ENCODE measurements at regions not wholly inside any gene's neighbourhood (a gene's known extent, or its start where the extent isn't known, plus 50 kb on each side); places are given as distances from the start of the nearest gene placed in this dataset.

DNA sequence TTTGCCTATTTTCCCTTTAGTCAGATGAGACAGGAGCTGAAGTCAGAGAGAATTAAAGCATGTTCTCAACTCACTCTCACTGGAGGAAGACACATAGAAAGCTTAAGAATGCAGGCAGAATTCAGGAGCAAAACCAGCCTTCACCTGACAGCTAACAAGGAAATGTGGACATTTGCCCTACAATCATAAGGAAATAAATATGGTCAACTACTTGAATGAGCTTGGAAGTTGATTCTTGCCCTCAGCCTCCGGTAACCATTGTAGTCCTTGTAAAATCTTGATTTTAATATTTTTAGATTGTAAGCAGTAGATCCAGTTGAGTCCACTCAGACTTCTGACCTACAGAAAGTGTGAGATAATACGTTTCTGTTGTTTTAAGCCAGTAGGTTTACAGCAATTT, 752.5 kb upstream of the ZWINT start:
- Mint-ChIP-seq H3K4me3 (no peak overlapping the region), H3K27ac (no peak overlapping the region), H3K27me3 (no peaks in the 10 kb centered on the region), H3K9me3 (no peaks in the 10 kb centered on the region), H3K36me3 (ENCODE audit: low read depth) (no peaks in the 10 kb centered on the region), H3K4me1 (no peaks in the 10 kb centered on the region)
- no peak for DNase-seq
- intact Hi-C loops (cut with micrococcal nuclease), result no loop called here
- ChIA-PET POLR2A (no interaction called here), CTCF (no interaction called here)
- TF ChIP-seq, protein P1, sequence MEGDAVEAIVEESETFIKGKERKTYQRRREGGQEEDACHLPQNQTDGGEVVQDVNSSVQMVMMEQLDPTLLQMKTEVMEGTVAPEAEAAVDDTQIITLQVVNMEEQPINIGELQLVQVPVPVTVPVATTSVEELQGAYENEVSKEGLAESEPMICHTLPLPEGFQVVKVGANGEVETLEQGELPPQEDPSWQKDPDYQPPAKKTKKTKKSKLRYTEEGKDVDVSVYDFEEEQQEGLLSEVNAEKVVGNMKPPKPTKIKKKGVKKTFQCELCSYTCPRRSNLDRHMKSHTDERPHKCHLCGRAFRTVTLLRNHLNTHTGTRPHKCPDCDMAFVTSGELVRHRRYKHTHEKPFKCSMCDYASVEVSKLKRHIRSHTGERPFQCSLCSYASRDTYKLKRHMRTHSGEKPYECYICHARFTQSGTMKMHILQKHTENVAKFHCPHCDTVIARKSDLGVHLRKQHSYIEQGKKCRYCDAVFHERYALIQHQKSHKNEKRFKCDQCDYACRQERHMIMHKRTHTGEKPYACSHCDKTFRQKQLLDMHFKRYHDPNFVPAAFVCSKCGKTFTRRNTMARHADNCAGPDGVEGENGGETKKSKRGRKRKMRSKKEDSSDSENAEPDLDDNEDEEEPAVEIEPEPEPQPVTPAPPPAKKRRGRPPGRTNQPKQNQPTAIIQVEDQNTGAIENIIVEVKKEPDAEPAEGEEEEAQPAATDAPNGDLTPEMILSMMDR (IDR thresholded peaks at IDR 0.05), result no peak
- ATAC-seq (ENCODE audit: low read depth), result no peak

DNA sequence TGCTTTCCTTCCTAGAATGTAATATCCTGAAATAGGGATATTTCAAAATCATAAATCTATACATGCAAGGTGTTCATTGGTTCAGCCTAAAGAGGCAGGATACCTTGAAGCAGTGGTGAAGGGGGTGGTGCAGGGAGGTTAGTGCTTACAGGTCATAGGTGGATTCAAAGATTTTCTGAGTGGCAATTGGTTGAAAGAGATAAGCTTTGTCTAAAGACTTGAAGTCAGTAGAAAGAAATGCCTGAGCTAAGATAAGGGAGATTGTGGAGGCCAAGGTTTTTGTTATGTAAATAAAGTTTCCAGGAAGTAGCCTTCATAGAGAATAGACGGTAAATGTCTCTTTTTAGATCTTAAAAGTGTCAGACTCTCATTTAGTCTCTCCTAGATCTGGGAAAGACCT, 741.2 kb upstream of the ZWINT start:
- H3K9me3 Mint-ChIP-seq, result no peaks in the 10 kb centered on the region
- TF ChIP-seq, protein P1 (IDR thresholded peaks at IDR 0.05), result no peak
- H3K4me1 Mint-ChIP-seq, result no peaks in the 10 kb centered on the region
- ChIA-PET POLR2A (no interaction called here), CTCF (no interaction called here)
- ATAC-seq (ENCODE audit: low read depth) (no peak), DNase-seq (no peak)
- intact Hi-C loops (cut with micrococcal nuclease), result no loop called here
- no peaks in the 10 kb centered on the region for H3K27me3 Mint-ChIP-seq
- no peak overlapping the region for H3K27ac Mint-ChIP-seq
- no peaks in the 10 kb centered on the region for H3K36me3 Mint-ChIP-seq (ENCODE audit: low read depth)
- no peak overlapping the region for H3K4me3 Mint-ChIP-seq

DNA sequence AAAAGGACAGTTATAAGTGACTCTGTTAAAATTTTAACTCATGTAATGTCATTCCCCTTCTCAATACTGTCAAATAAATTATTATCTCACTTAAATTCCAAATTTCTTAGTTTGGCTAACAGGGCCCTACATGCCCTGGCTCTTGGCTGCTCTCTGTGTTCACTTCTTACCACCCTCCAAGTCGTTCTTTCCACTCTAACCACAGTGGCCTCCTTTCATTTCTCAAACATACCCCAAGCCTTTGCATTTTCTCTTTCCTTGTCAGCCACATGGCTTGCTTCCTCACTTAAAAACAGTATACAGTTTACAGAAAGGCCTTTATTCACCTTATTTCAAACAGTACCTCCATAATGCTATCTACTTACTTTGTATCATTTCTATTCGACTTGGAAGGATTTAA, 737.1 kb upstream of the ZWINT start:
- TF ChIP-seq, protein P1 (IDR thresholded peaks at IDR 0.05), result no peak
- Mint-ChIP-seq H3K27ac (no peak overlapping the region), H3K4me1 (no peaks in the 10 kb centered on the region), H3K27me3 (no peaks in the 10 kb centered on the region), H3K9me3 (no peaks in the 10 kb centered on the region), H3K36me3 (ENCODE audit: low read depth) (no peaks in the 10 kb centered on the region), H3K4me3 (no peak overlapping the region)
- CTCF ChIA-PET, result no interaction called here
- ATAC-seq (ENCODE audit: low read depth) (no peak), DNase-seq (no peak)
- intact Hi-C loops (cut with micrococcal nuclease), result no loop called here
- POLR2A ChIA-PET, result no interaction called here

DNA sequence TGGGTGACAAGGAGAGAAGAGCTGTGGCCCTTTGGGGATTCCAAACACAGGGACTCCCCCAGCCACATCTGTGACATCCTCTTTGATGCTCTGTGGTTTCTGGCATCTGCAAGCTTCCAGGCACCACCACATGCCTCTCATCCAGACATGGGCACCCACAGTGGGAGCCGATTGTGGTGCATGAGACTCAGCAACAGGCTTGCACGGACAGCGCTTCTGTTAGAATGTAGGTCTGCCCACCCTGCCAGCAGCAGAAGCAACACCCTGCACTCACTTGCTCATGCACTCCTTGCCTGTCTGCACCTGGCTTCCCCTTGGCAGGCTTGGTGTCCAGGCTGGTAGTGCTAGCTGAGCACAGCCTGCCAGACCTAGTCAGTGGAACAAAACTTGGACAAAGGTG, 735.0 kb upstream of the ZWINT start:
- Mint-ChIP-seq H3K36me3 (ENCODE audit: low read depth) (no peaks in the 10 kb centered on the region), H3K27ac (no peak overlapping the region), H3K4me3 (no peak overlapping the region), H3K9me3 (peaks cover 3% of the 10 kb centered on the region), H3K27me3 (no peaks in the 10 kb centered on the region), H3K4me1 (no peaks in the 10 kb centered on the region)
- POLR2A ChIA-PET, result no interaction called here
- intact Hi-C loops (cut with micrococcal nuclease), result no loop called here
- TF ChIP-seq, protein P1 (IDR thresholded peaks at IDR 0.05), result no peak
- ATAC-seq (ENCODE audit: low read depth) (no peak), DNase-seq (no peak)
- CTCF ChIA-PET, result no interaction called here

DNA sequence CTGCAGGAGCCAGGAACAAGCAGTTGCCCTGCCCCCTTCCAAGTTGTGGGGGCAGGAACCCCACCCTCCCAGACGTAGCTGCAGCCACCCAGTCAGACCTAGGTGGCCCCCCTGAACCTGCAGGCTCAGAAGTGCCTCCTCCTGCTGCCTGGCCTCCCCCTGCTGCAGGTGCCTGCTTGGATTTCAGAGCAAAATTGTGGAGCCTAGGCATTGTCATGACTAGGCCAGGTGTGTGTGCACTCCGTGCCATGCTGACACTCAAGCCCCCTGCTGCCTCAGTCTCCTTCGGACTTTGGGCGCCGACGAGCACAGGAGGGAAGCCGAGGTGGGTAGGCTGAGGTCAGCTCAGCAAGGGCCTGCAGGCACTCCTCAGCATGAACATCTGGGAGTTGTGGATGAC, 733.9 kb upstream of the ZWINT start:
- H3K36me3 Mint-ChIP-seq (ENCODE audit: low read depth), result no peaks in the 10 kb centered on the region
- peaks cover 3% of the 10 kb centered on the region for H3K9me3 Mint-ChIP-seq
- no peak overlapping the region for H3K27ac Mint-ChIP-seq
- no peaks in the 10 kb centered on the region for H3K27me3 Mint-ChIP-seq
- no peak overlapping the region for H3K4me3 Mint-ChIP-seq
- intact Hi-C loops (cut with micrococcal nuclease), result no loop called here
- no peak for DNase-seq
- TF ChIP-seq, protein P1 (IDR thresholded peaks at IDR 0.05), result no peak
- ChIA-PET POLR2A (no interaction called here), CTCF (no interaction called here)
- no peaks in the 10 kb centered on the region for H3K4me1 Mint-ChIP-seq
- ATAC-seq (ENCODE audit: low read depth), result no peak

Measured in activated B cell treated with CpG ODN at 0.5 μM for 24 hours (primary cell).